ENCODE measurements at regions not wholly inside any gene's neighbourhood (a gene's known extent, or its start where the extent isn't known, plus 50 kb on each side); places are given as distances from the start of the nearest gene placed in this dataset.

GRCh38 chr18:30094556-30094955, 948.0 kb downstream of the DSC3 start:
- TF ChIP-seq CTCF (IDR thresholded peaks at IDR 0.05; ENCODE audit: low read depth, low read length, poor library complexity, severe bottlenecking) (no peak), EZH2phosphoT487 (IDR thresholded peaks at IDR 0.05; ENCODE audit: borderline replicate concordance, low read length) (no peak)

All from DOHH2 (cell line).